ENCODE measurements at regions not wholly inside any gene's neighbourhood (a gene's known extent, or its start where the extent isn't known, plus 50 kb on each side); places are given as distances from the start of the nearest gene placed in this dataset.

- no peak for TF ChIP-seq ZNF462 (CRISPR knock-in tag; IDR thresholded peaks at IDR 0.05)
- no peak for TF ChIP-seq NANOG (IDR thresholded peaks at IDR 0.05; ENCODE audit: borderline replicate concordance)
- TF ChIP-seq REST (IDR thresholded peaks at IDR 0.05; ENCODE audit: unreplicated experiment): no peak
- no peak for TF ChIP-seq POLR2AphosphoS5 (IDR thresholded peaks at IDR 0.05; ENCODE audit: low read depth)
- TF ChIP-seq ETS1 (IDR thresholded peaks at IDR 0.05): no peak
- no peak for TF ChIP-seq STAT1 (IDR thresholded peaks at IDR 0.05; ENCODE audit: unreplicated experiment)
- no peak for TF ChIP-seq EZH2 (IDR thresholded peaks at IDR 0.05; ENCODE audit: low read depth, unreplicated experiment)
These were observed 1667.9 kb downstream of the SLITRK1 start (continued) for GRCh38 chr13:82214341-82214740.
